ENCODE measurements at regions not wholly inside any gene's neighbourhood (a gene's known extent, or its start where the extent isn't known, plus 50 kb on each side); places are given as distances from the start of the nearest gene placed in this dataset.

DNA sequence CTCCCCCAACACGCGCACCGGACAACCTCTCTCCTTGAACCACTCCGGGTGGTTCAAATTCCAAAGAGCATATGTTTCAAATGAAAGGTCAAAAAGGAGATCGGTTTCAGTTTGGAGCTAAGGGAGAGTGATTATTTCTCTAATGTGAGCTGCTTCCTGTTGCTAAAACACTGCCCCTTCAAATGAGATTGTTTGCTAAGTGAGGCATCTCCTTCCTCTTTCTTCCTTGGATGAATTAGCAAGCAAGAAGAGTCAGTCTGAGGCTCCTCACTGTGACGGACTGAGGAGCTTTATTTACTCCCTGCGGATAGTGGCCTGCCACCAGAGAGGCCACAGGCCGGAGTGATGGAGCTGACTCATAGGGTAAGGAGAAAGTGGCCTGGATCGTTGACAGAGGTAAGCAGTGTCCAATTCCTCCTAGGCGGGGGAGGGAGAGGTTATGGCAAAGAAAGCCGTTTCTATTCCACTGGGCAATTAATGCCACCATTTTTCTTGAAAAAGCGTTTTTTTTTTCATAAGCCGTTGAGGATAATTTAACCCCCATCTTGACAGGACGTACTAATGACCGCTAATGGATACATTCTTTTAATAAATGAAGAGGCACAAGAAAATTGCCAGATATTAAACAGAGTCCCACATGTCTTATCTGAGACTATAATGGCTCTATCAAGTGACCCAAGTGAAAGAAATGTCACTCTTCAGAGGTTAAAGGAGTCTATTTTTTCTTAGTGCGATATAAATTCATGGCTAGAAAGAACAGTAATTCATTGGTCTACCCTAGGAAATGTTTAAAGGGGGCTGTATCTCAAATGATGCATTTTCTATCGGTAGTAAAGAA lies 167.0 kb upstream of the ANKRD28 start:
- FAIRE-seq = no peak
- CTCF ChIA-PET = interaction anchor here (0.7 to 1.2 kb wide), 2 partner anchors 9 to 283 kb away, joined by 3 to 4 read pairs; no protein-coding TSS in a partner anchor
- no peaks in the 10 kb centered on the region for H3K4me1 ChIP-seq
- WGBS (ENCODE audit: missing lambda C conversion rate) = 77% methylated on average over 17 of the region's 17 CpGs
- no peak overlapping the region for H3K4me3 ChIP-seq
- H3K4me2 ChIP-seq = no peak overlapping the region
- ATAC-seq = no peak
- H3K27ac ChIP-seq = no peak overlapping the region
- no peak for DNase-seq (ENCODE audit: low read depth in 1 of 2, low spot score in 1 of 2)
- no peaks in the 10 kb centered on the region for H3K9me3 ChIP-seq
- POLR2A ChIA-PET = no interaction called here
- no peak for TF ChIP-seq JUNB (IDR thresholded peaks at IDR 0.05)
- TF ChIP-seq KDM5A (IDR thresholded peaks at IDR 0.05) = no peak
- TF ChIP-seq, protein P1, sequence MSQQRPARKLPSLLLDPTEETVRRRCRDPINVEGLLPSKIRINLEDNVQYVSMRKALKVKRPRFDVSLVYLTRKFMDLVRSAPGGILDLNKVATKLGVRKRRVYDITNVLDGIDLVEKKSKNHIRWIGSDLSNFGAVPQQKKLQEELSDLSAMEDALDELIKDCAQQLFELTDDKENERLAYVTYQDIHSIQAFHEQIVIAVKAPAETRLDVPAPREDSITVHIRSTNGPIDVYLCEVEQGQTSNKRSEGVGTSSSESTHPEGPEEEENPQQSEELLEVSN (IDR thresholded peaks at IDR 0.05; ENCODE audit: borderline replicate concordance, low read depth) = no peak
- no peak for TF ChIP-seq NPAS2 (CRISPR knock-in tag; IDR thresholded peaks at IDR 0.05; ENCODE audit: borderline replicate concordance)
- TF ChIP-seq EHMT2 (IDR thresholded peaks at IDR 0.05; ENCODE audit: low read depth) = no peak
- TF ChIP-seq EP300 (IDR thresholded peaks at IDR 0.05) = no peak
- TF ChIP-seq FOXS1 (CRISPR knock-in tag; IDR thresholded peaks at IDR 0.05) = no peak
- TF ChIP-seq CBX8 (IDR thresholded peaks at IDR 0.05) = no peak
- TF ChIP-seq, protein P2, sequence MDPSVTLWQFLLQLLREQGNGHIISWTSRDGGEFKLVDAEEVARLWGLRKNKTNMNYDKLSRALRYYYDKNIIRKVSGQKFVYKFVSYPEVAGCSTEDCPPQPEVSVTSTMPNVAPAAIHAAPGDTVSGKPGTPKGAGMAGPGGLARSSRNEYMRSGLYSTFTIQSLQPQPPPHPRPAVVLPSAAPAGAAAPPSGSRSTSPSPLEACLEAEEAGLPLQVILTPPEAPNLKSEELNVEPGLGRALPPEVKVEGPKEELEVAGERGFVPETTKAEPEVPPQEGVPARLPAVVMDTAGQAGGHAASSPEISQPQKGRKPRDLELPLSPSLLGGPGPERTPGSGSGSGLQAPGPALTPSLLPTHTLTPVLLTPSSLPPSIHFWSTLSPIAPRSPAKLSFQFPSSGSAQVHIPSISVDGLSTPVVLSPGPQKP (IDR thresholded peaks at IDR 0.05; ENCODE audit: low read depth, low read length) = no peak
- no peak for TF ChIP-seq MYC (IDR thresholded peaks at IDR 0.05; ENCODE audit: borderline replicate concordance, low read length)
- no peak for TF ChIP-seq SMC3 (IDR thresholded peaks at IDR 0.05)
- no peak for TF ChIP-seq SREBF2 (IDR thresholded peaks at IDR 0.05)
- TF ChIP-seq JUN (IDR thresholded peaks at IDR 0.05) = no peak
- TF ChIP-seq RNF2 (IDR thresholded peaks at IDR 0.05; ENCODE audit: borderline replicate concordance, low read depth) = no peak
- TF ChIP-seq CBX2 (IDR thresholded peaks at IDR 0.05; ENCODE audit: borderline replicate concordance, low read depth) = no peak

DNA sequence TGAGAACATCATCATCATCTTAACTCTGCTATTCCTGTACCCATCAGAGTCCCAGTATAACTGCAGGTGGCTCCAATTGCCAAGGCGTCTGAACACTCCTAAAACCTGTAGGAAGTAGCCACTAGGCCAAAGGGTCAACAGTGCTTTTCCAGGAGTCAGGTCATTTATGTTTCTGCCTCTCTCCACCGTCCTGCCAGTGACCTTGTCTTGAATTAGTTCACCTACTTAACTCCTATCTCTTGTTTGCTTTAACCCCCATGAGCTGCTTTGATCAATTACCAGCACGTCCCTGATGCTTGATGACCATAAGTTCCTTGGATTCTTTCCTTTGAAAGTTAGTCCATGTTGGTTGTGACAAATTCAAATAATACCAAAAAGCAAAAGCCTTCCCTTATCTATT lies 169.8 kb upstream of the ANKRD28 start:
- ChIA-PET POLR2A (no interaction called here), CTCF (no interaction called here)
- no peak overlapping the region for H3K27ac ChIP-seq
- no peak overlapping the region for H3K4me3 ChIP-seq
- DNase-seq (ENCODE audit: low read depth in 1 of 2, low spot score in 1 of 2) = no peak
- no peaks in the 10 kb centered on the region for H3K9me3 ChIP-seq
- no peak for FAIRE-seq
- TF ChIP-seq JUNB (IDR thresholded peaks at IDR 0.05) (no peak), HDAC2 (IDR thresholded peaks at IDR 0.05) (no peak), FOSL2 (IDR thresholded peaks at IDR 0.05) (no peak), FOSL2 (CRISPR knock-in tag; IDR thresholded peaks at IDR 0.05) (no peak), RNF2 (IDR thresholded peaks at IDR 0.05; ENCODE audit: borderline replicate concordance, low read depth) (no peak), ZC3H11A (IDR thresholded peaks at IDR 0.05) (no peak), NR3C1 (IDR thresholded peaks at IDR 0.05) (no peak), MYC (IDR thresholded peaks at IDR 0.05; ENCODE audit: borderline replicate concordance, low read length) (no peak), POLR2A (IDR thresholded peaks at IDR 0.05; ENCODE audit: low read length) (no peak), CBX2 (IDR thresholded peaks at IDR 0.05; ENCODE audit: borderline replicate concordance, low read depth) (no peak)
- TF ChIP-seq, protein P3, sequence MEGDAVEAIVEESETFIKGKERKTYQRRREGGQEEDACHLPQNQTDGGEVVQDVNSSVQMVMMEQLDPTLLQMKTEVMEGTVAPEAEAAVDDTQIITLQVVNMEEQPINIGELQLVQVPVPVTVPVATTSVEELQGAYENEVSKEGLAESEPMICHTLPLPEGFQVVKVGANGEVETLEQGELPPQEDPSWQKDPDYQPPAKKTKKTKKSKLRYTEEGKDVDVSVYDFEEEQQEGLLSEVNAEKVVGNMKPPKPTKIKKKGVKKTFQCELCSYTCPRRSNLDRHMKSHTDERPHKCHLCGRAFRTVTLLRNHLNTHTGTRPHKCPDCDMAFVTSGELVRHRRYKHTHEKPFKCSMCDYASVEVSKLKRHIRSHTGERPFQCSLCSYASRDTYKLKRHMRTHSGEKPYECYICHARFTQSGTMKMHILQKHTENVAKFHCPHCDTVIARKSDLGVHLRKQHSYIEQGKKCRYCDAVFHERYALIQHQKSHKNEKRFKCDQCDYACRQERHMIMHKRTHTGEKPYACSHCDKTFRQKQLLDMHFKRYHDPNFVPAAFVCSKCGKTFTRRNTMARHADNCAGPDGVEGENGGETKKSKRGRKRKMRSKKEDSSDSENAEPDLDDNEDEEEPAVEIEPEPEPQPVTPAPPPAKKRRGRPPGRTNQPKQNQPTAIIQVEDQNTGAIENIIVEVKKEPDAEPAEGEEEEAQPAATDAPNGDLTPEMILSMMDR (IDR thresholded peaks at IDR 0.05) = no peak
- TF ChIP-seq, protein P4, sequence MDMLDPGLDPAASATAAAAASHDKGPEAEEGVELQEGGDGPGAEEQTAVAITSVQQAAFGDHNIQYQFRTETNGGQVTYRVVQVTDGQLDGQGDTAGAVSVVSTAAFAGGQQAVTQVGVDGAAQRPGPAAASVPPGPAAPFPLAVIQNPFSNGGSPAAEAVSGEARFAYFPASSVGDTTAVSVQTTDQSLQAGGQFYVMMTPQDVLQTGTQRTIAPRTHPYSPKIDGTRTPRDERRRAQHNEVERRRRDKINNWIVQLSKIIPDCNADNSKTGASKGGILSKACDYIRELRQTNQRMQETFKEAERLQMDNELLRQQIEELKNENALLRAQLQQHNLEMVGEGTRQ (IDR thresholded peaks at IDR 0.05) = no peak
- TF ChIP-seq, protein P5, sequence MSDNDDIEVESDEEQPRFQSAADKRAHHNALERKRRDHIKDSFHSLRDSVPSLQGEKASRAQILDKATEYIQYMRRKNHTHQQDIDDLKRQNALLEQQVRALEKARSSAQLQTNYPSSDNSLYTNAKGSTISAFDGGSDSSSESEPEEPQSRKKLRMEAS (IDR thresholded peaks at IDR 0.05) = no peak
- WGBS (ENCODE audit: missing lambda C conversion rate) = 57% methylated on average over 3 of the region's 3 CpGs
- ATAC-seq = no peak
- no peaks in the 10 kb centered on the region for H3K4me1 ChIP-seq
- no peak overlapping the region for H3K4me2 ChIP-seq
